ENCODE measurements at regions not wholly inside any gene's neighbourhood (a gene's known extent, or its start where the extent isn't known, plus 50 kb on each side); places are given as distances from the start of the nearest gene placed in this dataset.

GRCh38 chr7:136033413-136034031 lies 56.4 kb upstream of the MTPN start:
- no peak for TF ChIP-seq USF2 (IDR thresholded peaks at IDR 0.05; ENCODE audit: low read depth, low read length)
- TF ChIP-seq ELK1 (IDR thresholded peaks at IDR 0.05; ENCODE audit: borderline replicate concordance, low read depth, low read length) = no peak
